ENCODE measurements at regions not wholly inside any gene's neighbourhood (a gene's known extent, or its start where the extent isn't known, plus 50 kb on each side); places are given as distances from the start of the nearest gene placed in this dataset.
"Not testable (repeated sequence)": the region's sequence is repeated elsewhere in the genome, so short reads cannot be mapped to it uniquely, and the experiment has no call there.

GRCh38 chr14:71444030-71444822 is 488.0 kb upstream of the RGS6 start:
- no peaks in the 10 kb centered on the region for H3K9me3 Mint-ChIP-seq
- no peak overlapping the region for H3K4me3 Mint-ChIP-seq
- H3K27ac Mint-ChIP-seq, result no peak overlapping the region
- H3K4me1 Mint-ChIP-seq (ENCODE audit: low read depth), result peaks cover 5% of the 10 kb centered on the region
- peaks cover 3% of the 10 kb centered on the region for H3K36me3 Mint-ChIP-seq (ENCODE audit: low read depth)
- no peaks in the 10 kb centered on the region for H3K27me3 Mint-ChIP-seq (ENCODE audit: low read depth)

- peaks cover 7% of the 10 kb centered on the region for H3K4me1 Mint-ChIP-seq (ENCODE audit: low read depth)
- no peak overlapping the region for H3K4me3 Mint-ChIP-seq
- H3K9me3 Mint-ChIP-seq, result no peaks in the 10 kb centered on the region
- no peak overlapping the region for H3K27ac Mint-ChIP-seq
- no peaks in the 10 kb centered on the region for H3K27me3 Mint-ChIP-seq (ENCODE audit: low read depth)
- H3K36me3 Mint-ChIP-seq (ENCODE audit: low read depth), result peaks cover 7% of the 10 kb centered on the region
Observed at GRCh38 chr14:71448431-71449315, 483.6 kb upstream of the RGS6 start.

GRCh38 chr14:71449316-71450055 is 482.7 kb upstream of the RGS6 start:
- no peak overlapping the region for H3K27ac Mint-ChIP-seq
- H3K27me3 Mint-ChIP-seq (ENCODE audit: low read depth), result no peaks in the 10 kb centered on the region
- peaks cover 8% of the 10 kb centered on the region for H3K4me1 Mint-ChIP-seq (ENCODE audit: low read depth)

GRCh38 chr14:71451501-71451900 is 480.7 kb upstream of the RGS6 start:
- no peak overlapping the region for H3K4me3 Mint-ChIP-seq
- H3K27ac Mint-ChIP-seq, result no peak overlapping the region
- no peaks in the 10 kb centered on the region for H3K9me3 Mint-ChIP-seq
- peaks cover 16% of the 10 kb centered on the region for H3K4me1 Mint-ChIP-seq (ENCODE audit: low read depth)
- peaks cover 9% of the 10 kb centered on the region for H3K36me3 Mint-ChIP-seq (ENCODE audit: low read depth)
- no peaks in the 10 kb centered on the region for H3K27me3 Mint-ChIP-seq (ENCODE audit: low read depth)

More at GRCh38 chr14:71449316-71450055, 482.7 kb upstream of the RGS6 start:
- peaks cover 7% of the 10 kb centered on the region for H3K36me3 Mint-ChIP-seq (ENCODE audit: low read depth)
- no peaks in the 10 kb centered on the region for H3K9me3 Mint-ChIP-seq
- no peak overlapping the region for H3K4me3 Mint-ChIP-seq

GRCh38 chr14:71452539-71452938 is 479.7 kb upstream of the RGS6 start:
- Mint-ChIP-seq H3K27ac (no peak overlapping the region), H3K4me1 (ENCODE audit: low read depth) (peaks cover 16% of the 10 kb centered on the region), H3K4me3 (no peak overlapping the region), H3K36me3 (ENCODE audit: low read depth) (peaks cover 9% of the 10 kb centered on the region), H3K27me3 (ENCODE audit: low read depth) (no peaks in the 10 kb centered on the region), H3K9me3 (no peaks in the 10 kb centered on the region)

GRCh38 chr14:71452987-71453386 is 479.2 kb upstream of the RGS6 start:
- no peaks in the 10 kb centered on the region for H3K27me3 Mint-ChIP-seq (ENCODE audit: low read depth)
- peaks cover 16% of the 10 kb centered on the region for H3K4me1 Mint-ChIP-seq (ENCODE audit: low read depth)
- H3K36me3 Mint-ChIP-seq (ENCODE audit: low read depth), result peaks cover 9% of the 10 kb centered on the region
- no peaks in the 10 kb centered on the region for H3K9me3 Mint-ChIP-seq
- H3K27ac Mint-ChIP-seq, result peak overlapping the region; percentile 1
- no peak overlapping the region for H3K4me3 Mint-ChIP-seq

- no peak overlapping the region for H3K4me3 Mint-ChIP-seq
Observed at GRCh38 chr14:71454010-71454409, 478.2 kb upstream of the RGS6 start.

GRCh38 chr14:71454513-71455332 is 477.5 kb upstream of the RGS6 start:
- peaks cover 17% of the 10 kb centered on the region for H3K36me3 Mint-ChIP-seq (ENCODE audit: low read depth)
- no peaks in the 10 kb centered on the region for H3K9me3 Mint-ChIP-seq
- H3K4me3 Mint-ChIP-seq, result no peak overlapping the region
- no peak overlapping the region for H3K27ac Mint-ChIP-seq
- no peaks in the 10 kb centered on the region for H3K27me3 Mint-ChIP-seq (ENCODE audit: low read depth)
- peaks cover 14% of the 10 kb centered on the region for H3K4me1 Mint-ChIP-seq (ENCODE audit: low read depth)

More at GRCh38 chr14:71454010-71454409, 478.2 kb upstream of the RGS6 start:
- peaks cover 11% of the 10 kb centered on the region for H3K36me3 Mint-ChIP-seq (ENCODE audit: low read depth)
- H3K4me1 Mint-ChIP-seq (ENCODE audit: low read depth), result peaks cover 16% of the 10 kb centered on the region
- H3K9me3 Mint-ChIP-seq, result no peaks in the 10 kb centered on the region
- no peak overlapping the region for H3K27ac Mint-ChIP-seq
- H3K27me3 Mint-ChIP-seq (ENCODE audit: low read depth), result no peaks in the 10 kb centered on the region

GRCh38 chr14:71460091-71460490 is 472.1 kb upstream of the RGS6 start:
- H3K4me3 Mint-ChIP-seq, result no peak overlapping the region

GRCh38 chr14:71461617-71462016 is 470.6 kb upstream of the RGS6 start:
- H3K4me3 Mint-ChIP-seq; H3K27me3 Mint-ChIP-seq (ENCODE audit: low read depth); H3K4me1 Mint-ChIP-seq (ENCODE audit: low read depth); H3K27ac Mint-ChIP-seq: not testable (repeated sequence)
- Mint-ChIP-seq H3K36me3 (ENCODE audit: low read depth) (peaks cover 24% of the 10 kb centered on the region), H3K9me3 (peaks cover 19% of the 10 kb centered on the region)

More at GRCh38 chr14:71460091-71460490, 472.1 kb upstream of the RGS6 start:
- no peak overlapping the region for H3K27ac Mint-ChIP-seq
- H3K36me3 Mint-ChIP-seq (ENCODE audit: low read depth), result peaks cover 20% of the 10 kb centered on the region
- H3K27me3 Mint-ChIP-seq (ENCODE audit: low read depth), result no peaks in the 10 kb centered on the region
- peaks cover 15% of the 10 kb centered on the region for H3K9me3 Mint-ChIP-seq
- H3K4me1 Mint-ChIP-seq (ENCODE audit: low read depth), result peaks cover 2% of the 10 kb centered on the region

- H3K9me3 Mint-ChIP-seq, result peaks cover 28% of the 10 kb centered on the region
- no peak overlapping the region for H3K4me3 Mint-ChIP-seq
- H3K27me3 Mint-ChIP-seq (ENCODE audit: low read depth), result no peaks in the 10 kb centered on the region
- H3K27ac Mint-ChIP-seq, result no peak overlapping the region
- peaks cover 2% of the 10 kb centered on the region for H3K4me1 Mint-ChIP-seq (ENCODE audit: low read depth)
- H3K36me3 Mint-ChIP-seq (ENCODE audit: low read depth), result peaks cover 29% of the 10 kb centered on the region
Observed at GRCh38 chr14:71463807-71464206, 468.4 kb upstream of the RGS6 start.

- Mint-ChIP-seq H3K4me1 (ENCODE audit: low read depth) (peaks cover 11% of the 10 kb centered on the region), H3K9me3 (peaks cover 28% of the 10 kb centered on the region), H3K27me3 (ENCODE audit: low read depth) (no peaks in the 10 kb centered on the region), H3K36me3 (ENCODE audit: low read depth) (peaks cover 22% of the 10 kb centered on the region), H3K27ac (no peak overlapping the region), H3K4me3 (no peak overlapping the region)
Observed at GRCh38 chr14:71464840-71465239, 467.4 kb upstream of the RGS6 start.

- Mint-ChIP-seq H3K27ac (no peak overlapping the region), H3K9me3 (peaks cover 25% of the 10 kb centered on the region), H3K4me1 (ENCODE audit: low read depth) (peaks cover 12% of the 10 kb centered on the region), H3K36me3 (ENCODE audit: low read depth) (peaks cover 20% of the 10 kb centered on the region), H3K4me3 (no peak overlapping the region), H3K27me3 (ENCODE audit: low read depth) (no peaks in the 10 kb centered on the region)
Observed at GRCh38 chr14:71465316-71465715, 466.9 kb upstream of the RGS6 start.

- H3K27me3 Mint-ChIP-seq (ENCODE audit: low read depth), result no peaks in the 10 kb centered on the region
- peaks cover 23% of the 10 kb centered on the region for H3K9me3 Mint-ChIP-seq
- peaks cover 19% of the 10 kb centered on the region for H3K36me3 Mint-ChIP-seq (ENCODE audit: low read depth)
- H3K27ac Mint-ChIP-seq, result no peak overlapping the region
- H3K4me1 Mint-ChIP-seq (ENCODE audit: low read depth), result peaks cover 12% of the 10 kb centered on the region
- no peak overlapping the region for H3K4me3 Mint-ChIP-seq
Observed at GRCh38 chr14:71466251-71466650, 466.0 kb upstream of the RGS6 start.
